ENCODE measurements at regions not wholly inside any gene's neighbourhood (a gene's known extent, or its start where the extent isn't known, plus 50 kb on each side); places are given as distances from the start of the nearest gene placed in this dataset.

DNA sequence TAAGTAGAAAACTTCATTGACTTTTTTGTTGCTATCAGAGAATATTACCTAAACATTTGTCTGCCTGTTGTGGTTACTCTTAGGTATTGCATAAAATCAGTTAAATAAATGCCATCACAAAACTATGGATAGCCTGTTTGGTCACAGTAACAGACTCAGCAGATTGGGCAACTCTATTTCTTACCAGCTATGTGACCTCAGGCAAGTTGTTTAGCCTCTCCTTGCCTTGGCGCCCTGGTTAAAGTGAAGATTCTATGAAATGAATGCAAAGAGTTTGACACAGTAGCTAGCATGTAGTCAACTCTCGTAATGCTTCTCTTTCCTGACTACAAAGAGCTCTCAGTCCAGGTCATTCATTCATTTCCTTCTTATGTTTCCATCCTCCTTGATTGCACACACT lies 82.5 kb upstream of the ID4 start:
- Histone ChIP-seq H3K4me1 (ENCODE audit: control insufficient read depth in 1 of 2, insufficient read depth in 2 of 2, low read length in 2 of 2) (no peaks in the 10 kb centered on the region), H3K27ac (ENCODE audit: low read depth in 1 of 2, low read length in 2 of 2) (no peak overlapping the region), H3K79me2 (ENCODE audit: insufficient read depth, low read length) (no peaks in the 10 kb centered on the region), H3K36me3 (replicated peaks in 1 of 2; ENCODE audit: control insufficient read depth in 1 of 2, insufficient read depth in 2 of 2, low read length in 2 of 2) (no peaks in the 10 kb centered on the region), H4K20me1 (ENCODE audit: insufficient read depth, low read length) (no peaks in the 10 kb centered on the region), H3K9ac (ENCODE audit: insufficient read depth, low read length, poor library complexity, severe bottlenecking) (no peak overlapping the region), H3K9me3 (replicated peaks in 1 of 2; ENCODE audit: control insufficient read depth in 1 of 2, insufficient read depth in 1 of 2, low read length in 2 of 2) (no peaks in the 10 kb centered on the region), H2AFZ (ENCODE audit: insufficient read depth, low read depth, low read length, poor library complexity, severe bottlenecking) (no peak overlapping the region), H3K27me3 (ENCODE audit: control insufficient read depth in 2 of 2, insufficient read depth in 2 of 2, low read length in 2 of 2) (no peaks in the 10 kb centered on the region), H3K4me3 (replicated peaks in 1 of 3; ENCODE audit: low read depth in 2 of 3, low read length in 3 of 3) (no peak overlapping the region), H3K4me2 (replicated peaks; ENCODE audit: extremely low read depth, low read length, poor library complexity, severe bottlenecking) (no peak overlapping the region)
- Mint-ChIP-seq H3K27ac (no peak overlapping the region), H3K4me1 (no peaks in the 10 kb centered on the region), H3K4me3 (no peak overlapping the region), H3K27me3 (ENCODE audit: low read depth in 3 of 3) (peaks cover 0 to 5% (median 2%) of the 10 kb centered on the region in 3 donors), H3K36me3 (no peaks in the 10 kb centered on the region), H3K9me3 (peaks cover 0 to 4% (median 0%) of the 10 kb centered on the region in 7 donors)
- intact Hi-C loops (cut with micrococcal nuclease) = no loop called here
- no peak for DNase-seq
- 22% methylated on average over 1 of the region's 2 CpGs for WGBS (ENCODE audit: insufficient coverage)
- TF ChIP-seq, protein P1, sequence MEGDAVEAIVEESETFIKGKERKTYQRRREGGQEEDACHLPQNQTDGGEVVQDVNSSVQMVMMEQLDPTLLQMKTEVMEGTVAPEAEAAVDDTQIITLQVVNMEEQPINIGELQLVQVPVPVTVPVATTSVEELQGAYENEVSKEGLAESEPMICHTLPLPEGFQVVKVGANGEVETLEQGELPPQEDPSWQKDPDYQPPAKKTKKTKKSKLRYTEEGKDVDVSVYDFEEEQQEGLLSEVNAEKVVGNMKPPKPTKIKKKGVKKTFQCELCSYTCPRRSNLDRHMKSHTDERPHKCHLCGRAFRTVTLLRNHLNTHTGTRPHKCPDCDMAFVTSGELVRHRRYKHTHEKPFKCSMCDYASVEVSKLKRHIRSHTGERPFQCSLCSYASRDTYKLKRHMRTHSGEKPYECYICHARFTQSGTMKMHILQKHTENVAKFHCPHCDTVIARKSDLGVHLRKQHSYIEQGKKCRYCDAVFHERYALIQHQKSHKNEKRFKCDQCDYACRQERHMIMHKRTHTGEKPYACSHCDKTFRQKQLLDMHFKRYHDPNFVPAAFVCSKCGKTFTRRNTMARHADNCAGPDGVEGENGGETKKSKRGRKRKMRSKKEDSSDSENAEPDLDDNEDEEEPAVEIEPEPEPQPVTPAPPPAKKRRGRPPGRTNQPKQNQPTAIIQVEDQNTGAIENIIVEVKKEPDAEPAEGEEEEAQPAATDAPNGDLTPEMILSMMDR (IDR thresholded peaks at IDR 0.05) = no peak

DNA sequence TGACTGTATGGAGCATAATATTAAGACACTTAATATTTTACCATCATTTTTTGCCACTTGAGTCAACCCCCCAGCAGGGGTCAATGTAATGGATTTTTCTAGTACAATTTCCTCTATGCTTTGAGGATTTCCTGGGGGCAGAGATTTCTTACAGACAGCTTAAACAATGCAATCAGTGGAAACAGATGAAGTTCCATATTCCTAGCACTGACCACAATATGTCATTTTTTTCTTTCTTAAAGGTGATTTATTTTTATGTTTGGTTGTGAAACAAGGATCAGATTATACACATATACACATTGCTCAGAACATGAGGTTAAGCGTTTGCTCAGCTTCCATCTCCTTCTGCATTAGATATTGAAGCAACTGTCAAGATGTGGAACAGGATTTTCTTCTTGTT lies 82.0 kb upstream of the ID4 start:
- Mint-ChIP-seq H3K9me3 (peaks cover 0 to 4% (median 0%) of the 10 kb centered on the region in 7 donors), H3K36me3 (no peaks in the 10 kb centered on the region), H3K4me1 (no peaks in the 10 kb centered on the region), H3K4me3 (no peak overlapping the region), H3K27ac (no peak overlapping the region), H3K27me3 (ENCODE audit: low read depth in 3 of 3) (peaks cover 0 to 5% (median 2%) of the 10 kb centered on the region in 3 donors)
- Histone ChIP-seq H3K4me3 (replicated peaks in 1 of 3; ENCODE audit: low read depth in 2 of 3, low read length in 3 of 3) (no peak overlapping the region), H3K4me2 (replicated peaks; ENCODE audit: extremely low read depth, low read length, poor library complexity, severe bottlenecking) (no peak overlapping the region), H3K9me3 (replicated peaks in 1 of 2; ENCODE audit: control insufficient read depth in 1 of 2, insufficient read depth in 1 of 2, low read length in 2 of 2) (no peaks in the 10 kb centered on the region), H3K27ac (ENCODE audit: low read depth in 1 of 2, low read length in 2 of 2) (no peak overlapping the region), H3K79me2 (ENCODE audit: insufficient read depth, low read length) (no peaks in the 10 kb centered on the region), H4K20me1 (ENCODE audit: insufficient read depth, low read length) (no peaks in the 10 kb centered on the region), H3K36me3 (replicated peaks in 1 of 2; ENCODE audit: control insufficient read depth in 1 of 2, insufficient read depth in 2 of 2, low read length in 2 of 2) (no peaks in the 10 kb centered on the region), H2AFZ (ENCODE audit: insufficient read depth, low read depth, low read length, poor library complexity, severe bottlenecking) (no peak overlapping the region), H3K9ac (ENCODE audit: insufficient read depth, low read length, poor library complexity, severe bottlenecking) (no peak overlapping the region), H3K27me3 (ENCODE audit: control insufficient read depth in 2 of 2, insufficient read depth in 2 of 2, low read length in 2 of 2) (no peaks in the 10 kb centered on the region), H3K4me1 (ENCODE audit: control insufficient read depth in 1 of 2, insufficient read depth in 2 of 2, low read length in 2 of 2) (no peaks in the 10 kb centered on the region)
- no peak for DNase-seq
- intact Hi-C loops (cut with micrococcal nuclease) = no loop called here
- no CpG with 5 or more reads among the region's 1 CpG for WGBS (ENCODE audit: insufficient coverage)
- TF ChIP-seq, protein P1 (IDR thresholded peaks at IDR 0.05) = no peak

Measured in CD14-positive monocyte (primary cell).